SJCRH30 (cell line): ENCODE measurements at regions not wholly inside any gene's neighbourhood (a gene's known extent, or its start where the extent isn't known, plus 50 kb on each side); places are given as distances from the start of the nearest gene placed in this dataset.

Experiments used
- DNase-seq, 2 experiments: peaks; one replicate each; pipeline ENCODE4 v3.0.0-alpha.2; 2015 to 2020
- H3K27ac ChIP-seq: fragments of 250-450 bp; sonication (Bioruptor Pico); 2 replicates; pipeline ENCODE4 v1.5.1; 2020; ENCODE audit warnings: mild to moderate bottlenecking, moderate library complexity
- H3K27me3 ChIP-seq: fragments of 250-450 bp; sonication (Bioruptor Pico); 2 replicates; pipeline ENCODE4 v1.5.1; 2020; ENCODE audit warnings: mild to moderate bottlenecking, moderate library complexity
- H3K36me3 ChIP-seq: fragments of 250-450 bp; sonication (Bioruptor Pico); 2 replicates; pipeline ENCODE4 v1.5.1; 2020; ENCODE audit warnings: mild to moderate bottlenecking, moderate library complexity
- H3K4me1 ChIP-seq: fragments of 250-450 bp; sonication (Bioruptor Pico); 2 replicates; pipeline ENCODE4 v1.5.1; 2020; ENCODE audit warnings: mild to moderate bottlenecking, moderate library complexity
- H3K4me3 ChIP-seq: fragments of 250-450 bp; sonication (Bioruptor Pico); 2 replicates; pipeline ENCODE4 v1.5.1; 2020; ENCODE audit warnings: mild to moderate bottlenecking, moderate library complexity
- H3K9me3 ChIP-seq: fragments of 250-450 bp; sonication (Bioruptor Pico); replicated peaks from 2 replicates; pipeline ENCODE4 v1.5.1; 2020; ENCODE audit warnings: mild to moderate bottlenecking, moderate library complexity

GRCh38 chr10:85231534-85232270 lies 903.3 kb downstream of the CCSER2 start:
- DNase-seq: no peak

GRCh38 chr10:85235258-85235657 lies 906.9 kb downstream of the CCSER2 start:
- no peak for DNase-seq
- no peaks in the 10 kb centered on the region for H3K27me3 ChIP-seq
- H3K27ac ChIP-seq: no peak overlapping the region
- H3K36me3 ChIP-seq: no peaks in the 10 kb centered on the region
- no peaks in the 10 kb centered on the region for H3K4me1 ChIP-seq
- no peaks in the 10 kb centered on the region for H3K9me3 ChIP-seq
- H3K4me3 ChIP-seq: no peak overlapping the region

More at GRCh38 chr10:85231534-85232270, 903.3 kb downstream of the CCSER2 start:
- H3K4me3 ChIP-seq: no peak overlapping the region
- H3K9me3 ChIP-seq: no peaks in the 10 kb centered on the region
- H3K27ac ChIP-seq: no peak overlapping the region
- no peaks in the 10 kb centered on the region for H3K36me3 ChIP-seq
- no peaks in the 10 kb centered on the region for H3K27me3 ChIP-seq
- H3K4me1 ChIP-seq: no peaks in the 10 kb centered on the region

DNA sequence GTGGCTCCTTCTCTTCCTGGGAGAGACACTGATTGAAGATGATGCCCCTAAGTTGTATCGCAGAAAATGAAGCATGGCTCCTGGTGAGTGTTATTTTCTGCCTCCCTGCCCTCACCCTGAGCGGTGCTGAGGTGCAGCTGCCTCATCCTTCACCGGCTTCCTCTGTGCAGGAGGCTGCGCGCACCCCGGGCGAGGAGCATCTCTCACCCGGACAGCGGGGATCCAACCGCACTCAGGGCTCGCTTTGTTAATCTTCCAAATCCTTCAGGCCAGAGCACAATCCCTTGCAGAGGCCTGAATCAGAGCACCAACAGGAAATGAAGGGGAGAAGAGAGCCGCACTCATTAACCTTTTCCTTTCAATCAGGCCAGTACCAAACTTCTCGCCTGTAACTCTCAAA lies 910.3 kb downstream of the CCSER2 start:
- Histone ChIP-seq H3K4me3 (no peak overlapping the region), H3K27me3 (no peaks in the 10 kb centered on the region)

GRCh38 chr10:85250304-85250703 lies 921.9 kb downstream of the CCSER2 start:
- Histone ChIP-seq H3K4me3 (no peak overlapping the region), H3K4me1 (no peaks in the 10 kb centered on the region), H3K27me3 (no peaks in the 10 kb centered on the region), H3K9me3 (no peaks in the 10 kb centered on the region), H3K36me3 (no peaks in the 10 kb centered on the region), H3K27ac (no peak overlapping the region)
- DNase-seq: no peak

More for the DNA sequence above, 910.3 kb downstream of the CCSER2 start:
- H3K27ac ChIP-seq: no peak overlapping the region
- H3K4me1 ChIP-seq: no peaks in the 10 kb centered on the region
- H3K9me3 ChIP-seq: no peaks in the 10 kb centered on the region
- DNase-seq: no peak
- no peaks in the 10 kb centered on the region for H3K36me3 ChIP-seq

DNA sequence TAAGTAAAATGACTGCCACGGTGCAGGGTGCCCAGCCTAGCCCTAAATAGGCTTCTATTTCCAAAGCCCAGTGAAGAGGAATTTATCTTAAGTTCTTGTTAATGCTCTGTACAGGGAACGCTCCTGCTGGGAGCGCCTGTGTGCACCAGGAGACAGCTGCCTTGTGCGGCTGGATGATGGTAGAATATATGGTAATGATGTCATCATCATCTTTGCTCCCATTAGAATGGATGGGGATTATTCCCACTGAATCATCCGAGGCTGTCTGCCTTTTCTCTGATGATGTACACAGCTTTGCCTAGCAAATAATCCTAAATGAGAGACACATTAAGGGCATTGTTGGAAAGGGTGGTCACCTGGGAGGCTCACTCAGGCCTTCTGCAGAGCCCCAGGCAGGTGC lies 928.1 kb downstream of the CCSER2 start:
- Histone ChIP-seq H3K4me1 (no peaks in the 10 kb centered on the region), H3K4me3 (no peak overlapping the region), H3K36me3 (no peaks in the 10 kb centered on the region), H3K27ac (no peak overlapping the region), H3K9me3 (no peaks in the 10 kb centered on the region), H3K27me3 (no peaks in the 10 kb centered on the region)
- DNase-seq: no peak

- no peaks in the 10 kb centered on the region for H3K9me3 ChIP-seq
- no peaks in the 10 kb centered on the region for H3K36me3 ChIP-seq
- H3K27ac ChIP-seq: no peak overlapping the region
- H3K27me3 ChIP-seq: no peaks in the 10 kb centered on the region
- no peak overlapping the region for H3K4me3 ChIP-seq
- no peak for DNase-seq
- H3K4me1 ChIP-seq: no peaks in the 10 kb centered on the region
These were observed 931.5 kb downstream of the CCSER2 start for GRCh38 chr10:85259908-85260307.

DNA sequence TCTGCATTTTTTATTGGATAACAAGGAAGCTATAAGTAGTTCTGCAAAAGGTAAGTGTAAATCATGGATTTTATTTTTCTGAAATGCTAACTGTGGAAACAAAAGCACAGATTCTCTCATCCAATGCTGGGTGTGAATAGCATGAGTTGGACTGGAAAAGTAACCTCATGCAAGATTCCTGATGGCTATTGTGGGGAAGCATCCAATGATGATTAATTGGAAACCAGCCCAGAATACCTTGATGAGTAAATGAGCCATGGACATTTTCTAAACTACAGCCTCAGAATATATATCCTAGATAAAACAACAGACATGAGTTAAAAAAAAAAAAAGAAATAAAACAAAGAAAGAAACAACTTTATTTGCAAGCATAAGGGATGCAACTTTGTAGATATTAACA lies 934.6 kb downstream of the CCSER2 start:
- no peaks in the 10 kb centered on the region for H3K36me3 ChIP-seq
- no peak overlapping the region for H3K4me3 ChIP-seq
- H3K4me1 ChIP-seq: no peaks in the 10 kb centered on the region
- H3K9me3 ChIP-seq: no peaks in the 10 kb centered on the region
- no peak for DNase-seq
- no peaks in the 10 kb centered on the region for H3K27me3 ChIP-seq
- no peak overlapping the region for H3K27ac ChIP-seq

GRCh38 chr10:85265121-85265520 lies 936.7 kb downstream of the CCSER2 start:
- no peak for DNase-seq
- no peak overlapping the region for H3K4me3 ChIP-seq
- no peaks in the 10 kb centered on the region for H3K36me3 ChIP-seq
- H3K27ac ChIP-seq: no peak overlapping the region
- no peaks in the 10 kb centered on the region for H3K9me3 ChIP-seq
- no peaks in the 10 kb centered on the region for H3K27me3 ChIP-seq
- H3K4me1 ChIP-seq: no peaks in the 10 kb centered on the region

DNA sequence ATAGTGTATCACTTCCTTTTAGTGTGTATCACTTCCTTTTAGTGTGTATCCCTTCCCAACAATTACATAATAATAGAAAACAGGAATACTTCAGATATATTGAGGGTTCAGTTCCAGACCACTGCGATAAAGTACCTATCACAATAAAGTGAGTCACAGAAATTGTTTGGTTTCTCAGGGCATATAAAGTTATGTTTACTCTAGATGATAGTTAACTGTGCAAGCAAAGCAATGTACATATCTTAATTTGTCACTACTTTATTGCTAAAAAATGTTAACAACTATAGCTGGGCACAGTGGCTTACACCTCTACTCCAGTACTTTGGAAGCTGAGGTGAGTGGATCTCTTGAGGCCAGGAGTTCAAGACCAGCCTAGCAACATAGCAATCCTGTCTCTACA lies 938.4 kb downstream of the CCSER2 start:
- no peaks in the 10 kb centered on the region for H3K27me3 ChIP-seq
- H3K9me3 ChIP-seq: no peaks in the 10 kb centered on the region
- no peaks in the 10 kb centered on the region for H3K4me1 ChIP-seq
- H3K4me3 ChIP-seq: no peak overlapping the region
- H3K36me3 ChIP-seq: no peaks in the 10 kb centered on the region
- DNase-seq: no peak
- H3K27ac ChIP-seq: no peak overlapping the region

GRCh38 chr10:85280014-85280413 lies 951.6 kb downstream of the CCSER2 start:
- Histone ChIP-seq H3K27me3 (no peaks in the 10 kb centered on the region), H3K4me3 (no peak overlapping the region)
- DNase-seq: no peak

DNA sequence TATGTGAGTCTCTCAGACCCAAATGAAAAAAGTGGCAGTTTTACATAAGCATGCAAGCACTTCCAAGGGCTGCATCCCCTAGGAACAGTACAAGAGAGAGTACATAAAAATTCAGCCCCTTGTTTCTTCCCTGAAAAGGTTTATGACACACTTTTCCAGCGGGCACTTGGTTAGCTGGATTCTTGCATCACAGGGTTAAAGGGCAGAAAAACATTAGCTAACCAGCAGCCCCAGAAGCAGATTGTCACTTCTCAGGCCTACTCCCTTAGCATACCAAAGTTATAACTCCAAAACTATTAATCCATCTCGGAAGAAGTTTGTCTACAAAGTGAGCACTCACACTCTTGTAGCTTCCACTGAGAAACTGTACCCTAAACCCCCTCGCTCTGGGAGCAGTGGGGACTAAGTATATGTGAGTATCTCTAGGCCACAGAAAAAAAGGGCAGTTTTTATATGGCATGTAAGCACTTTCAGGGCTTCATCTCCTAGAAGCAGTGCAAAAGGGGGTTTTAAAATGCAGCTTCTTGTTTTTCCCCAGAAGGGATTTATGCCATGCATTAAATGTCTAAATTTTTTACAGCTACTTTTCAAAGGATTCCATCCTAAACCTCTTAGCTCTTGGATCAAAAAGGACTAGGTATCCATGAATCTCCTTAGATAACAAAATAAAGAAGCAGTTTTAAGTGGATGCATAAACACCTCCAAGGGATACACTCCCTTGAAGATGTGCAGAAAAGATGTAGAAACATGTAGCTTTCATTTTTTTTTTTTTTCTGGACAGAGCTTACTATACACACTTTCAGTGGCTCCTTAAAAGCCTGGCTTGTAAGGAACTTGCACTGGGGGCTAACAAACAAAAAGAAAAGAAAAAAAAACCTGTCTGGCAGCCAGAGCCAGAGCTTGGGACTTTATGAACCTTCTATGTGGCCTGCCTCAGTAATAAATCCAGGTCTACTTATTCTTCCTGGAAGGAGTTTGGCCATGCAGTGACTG lies 956.7 kb downstream of the CCSER2 start:
- DNase-seq: no peak
- H3K27me3 ChIP-seq: no peaks in the 10 kb centered on the region
- no peak overlapping the region for H3K27ac ChIP-seq
- H3K36me3 ChIP-seq: no peaks in the 10 kb centered on the region
- H3K4me1 ChIP-seq: no peaks in the 10 kb centered on the region
- H3K4me3 ChIP-seq: no peak overlapping the region
- H3K9me3 ChIP-seq: no peaks in the 10 kb centered on the region

More at GRCh38 chr10:85280014-85280413, 951.6 kb downstream of the CCSER2 start:
- Histone ChIP-seq H3K4me1 (no peaks in the 10 kb centered on the region), H3K36me3 (no peaks in the 10 kb centered on the region), H3K27ac (no peak overlapping the region), H3K9me3 (no peaks in the 10 kb centered on the region)

DNA sequence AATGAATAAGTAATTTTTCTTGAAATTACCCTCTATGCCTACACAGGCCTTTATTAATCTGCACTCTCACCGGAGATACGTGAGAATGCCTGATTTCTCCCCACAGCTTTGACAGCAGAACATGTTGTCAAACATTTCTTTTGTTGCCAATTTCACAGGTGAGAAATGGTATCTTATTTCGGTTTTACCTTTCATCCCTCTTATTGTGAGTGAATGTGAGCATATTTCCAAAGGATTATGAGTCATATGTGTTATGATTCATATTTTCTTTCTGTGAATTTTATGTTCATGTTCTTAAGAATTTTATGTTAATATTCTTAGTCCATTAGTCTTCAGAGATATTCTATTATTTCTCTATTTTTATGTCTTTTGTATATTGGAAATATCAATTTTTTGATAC lies 965.1 kb downstream of the CCSER2 start:
- Histone ChIP-seq H3K27me3 (no peaks in the 10 kb centered on the region), H3K9me3 (no peaks in the 10 kb centered on the region), H3K4me1 (no peaks in the 10 kb centered on the region), H3K4me3 (no peak overlapping the region), H3K36me3 (no peaks in the 10 kb centered on the region), H3K27ac (no peak overlapping the region)
- no peak for DNase-seq

GRCh38 chr10:85311613-85312337 lies 983.4 kb downstream of the CCSER2 start:
- no peak overlapping the region for H3K27ac ChIP-seq
- no peaks in the 10 kb centered on the region for H3K4me1 ChIP-seq
- DNase-seq: no peak
- H3K9me3 ChIP-seq: no peaks in the 10 kb centered on the region
- H3K4me3 ChIP-seq: no peak overlapping the region
- H3K27me3 ChIP-seq: no peaks in the 10 kb centered on the region
- H3K36me3 ChIP-seq: no peaks in the 10 kb centered on the region

DNA sequence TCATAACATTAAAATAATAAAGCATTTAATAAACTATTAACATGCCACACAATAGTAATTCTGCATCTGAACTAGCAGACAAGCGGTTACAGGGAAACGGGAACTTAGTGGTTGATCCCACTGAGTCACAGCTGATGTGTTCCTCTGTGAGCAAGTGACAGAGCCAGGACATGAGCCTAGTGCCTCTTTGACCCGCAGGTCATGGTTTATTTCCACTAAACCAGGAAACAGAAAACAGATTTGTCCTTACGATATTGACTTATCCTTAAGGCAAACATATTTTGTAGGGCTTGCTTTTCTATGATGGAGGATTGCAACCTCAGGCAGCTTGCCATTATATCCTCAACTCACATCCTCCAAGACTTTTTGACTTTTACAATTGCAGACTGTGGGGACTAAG lies 987.3 kb downstream of the CCSER2 start:
- no peak overlapping the region for H3K27ac ChIP-seq
- H3K4me1 ChIP-seq: no peaks in the 10 kb centered on the region
- no peak for DNase-seq
- H3K27me3 ChIP-seq: no peaks in the 10 kb centered on the region
- no peak overlapping the region for H3K4me3 ChIP-seq
- H3K36me3 ChIP-seq: no peaks in the 10 kb centered on the region
- no peaks in the 10 kb centered on the region for H3K9me3 ChIP-seq

- no peak for DNase-seq
- Histone ChIP-seq H3K4me1 (no peaks in the 10 kb centered on the region), H3K36me3 (no peaks in the 10 kb centered on the region), H3K9me3 (no peaks in the 10 kb centered on the region), H3K27me3 (no peaks in the 10 kb centered on the region), H3K4me3 (no peak overlapping the region), H3K27ac (no peak overlapping the region)
These were observed 987.9 kb downstream of the CCSER2 start for GRCh38 chr10:85316276-85316675.
